ENCODE measurements at regions not wholly inside any gene's neighbourhood (a gene's known extent, or its start where the extent isn't known, plus 50 kb on each side); places are given as distances from the start of the nearest gene placed in this dataset.

- no peak for DNase-seq
Observed at GRCh38 chr6:168737014-168737413, 296.0 kb downstream of the SMOC2 start.

- DNase-seq, result no peak
Observed at GRCh38 chr6:168736039-168736438, 295.1 kb downstream of the SMOC2 start.

GRCh38 chr6:168735268-168735949 lies 294.4 kb downstream of the SMOC2 start:
- DNase-seq, result peak in 1 of 2 experiments; percentile 49

- DNase-seq, result peak; percentile 50 to 79
Observed at GRCh38 chr6:168734523-168734922, 293.5 kb downstream of the SMOC2 start.

GRCh38 chr6:168732676-168733075 lies 291.7 kb downstream of the SMOC2 start:
- DNase-seq, result no peak

GRCh38 chr6:168730931-168731716 lies 290.1 kb downstream of the SMOC2 start:
- DNase-seq, result no peak

GRCh38 chr6:168728056-168728455 lies 287.1 kb downstream of the SMOC2 start:
- DNase-seq, result no peak

- no peak for DNase-seq
Observed at GRCh38 chr6:168726312-168726856, 285.4 kb downstream of the SMOC2 start.

- no peak for DNase-seq
Observed at GRCh38 chr6:168725802-168726201, 284.8 kb downstream of the SMOC2 start.

- no peak for DNase-seq
Observed at GRCh38 chr6:168724669-168725570, 283.9 kb downstream of the SMOC2 start.

- no peak for DNase-seq
Observed at GRCh38 chr6:168724033-168724432, 283.0 kb downstream of the SMOC2 start.

- no peak for DNase-seq
Observed at GRCh38 chr6:168722397-168722796, 281.4 kb downstream of the SMOC2 start.

GRCh38 chr6:168721571-168721970 lies 280.6 kb downstream of the SMOC2 start:
- no peak for DNase-seq

GRCh38 chr6:168719901-168720300 lies 278.9 kb downstream of the SMOC2 start:
- no peak for DNase-seq

GRCh38 chr6:168718821-168719475 lies 278.0 kb downstream of the SMOC2 start:
- DNase-seq, result no peak

All from NCI-H524 (cell line).